Right ventricle myocardium inferior (tissue), 1 donor: ENCODE measurements at regions not wholly inside any gene's neighbourhood (a gene's known extent, or its start where the extent isn't known, plus 50 kb on each side); places are given as distances from the start of the nearest gene placed in this dataset.
A peak's percentile ranks its signal among the peaks of the same experiment; 100 is the strongest.
"Not testable (repeated sequence)": the region's sequence is repeated elsewhere in the genome, so short reads cannot be mapped to it uniquely, and the experiment has no call there.

Source experiments
- ATAC-seq: fragments of 200-7000 bp; cut with Tn5 transposase; one replicate; pipeline ENCODE4 v1.9.1; 2020; ENCODE audit warnings: mild to moderate bottlenecking, moderate library complexity
- DNase-seq: peaks from one replicate; pipeline ENCODE4 v3.0.0; 2021; ENCODE audit errors: missing footprints
- intact Hi-C: fragments of 100-400 bp; cut with DNase I; formaldehyde crosslinking; loops from one replicate; pipeline ENCODE4 v1.11.0; 2022
- donor health status: DM: no; HTN: yes; CAD: no; lungs with severe emphysema.

DNA sequence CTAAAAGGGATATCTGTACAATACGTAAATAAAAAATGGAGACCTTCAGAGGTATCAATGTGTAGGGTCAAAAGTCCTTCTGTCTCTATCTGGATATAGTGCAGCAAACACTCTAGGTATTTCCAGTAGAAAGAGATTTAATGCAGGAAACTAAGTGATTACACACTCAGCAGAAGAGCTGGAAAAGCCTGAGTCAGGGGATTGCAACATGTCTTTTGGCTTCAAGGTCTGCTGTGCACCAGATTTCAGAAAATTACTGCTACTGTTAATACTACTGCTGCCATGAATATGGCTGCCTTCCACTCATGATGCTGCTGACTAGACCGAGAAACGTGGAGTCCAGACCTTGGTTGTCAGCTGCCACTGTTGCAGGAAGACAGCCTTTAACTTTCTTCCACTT is 94.9 kb upstream of the DLX6 start:
- ATAC-seq (no peak), DNase-seq (no peak)
- intact Hi-C loops: no loop called here

DNA sequence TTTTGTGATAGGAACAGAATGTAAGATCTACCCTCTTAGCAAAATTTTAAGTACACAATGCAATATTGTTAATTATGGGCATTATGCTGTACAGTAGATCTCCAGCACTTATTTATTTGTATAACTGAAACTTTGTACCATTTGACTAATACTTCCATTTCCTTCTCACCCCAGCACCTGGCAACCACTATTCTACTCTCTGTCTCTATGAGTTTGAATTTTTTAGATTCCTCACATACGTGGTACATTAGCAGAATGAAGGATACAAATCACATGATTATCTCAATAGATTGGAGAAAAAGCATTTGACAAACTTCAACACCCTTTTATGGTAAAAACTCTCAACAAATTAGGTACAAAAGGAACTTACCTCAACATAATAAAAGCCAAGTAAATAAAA is 90.3 kb upstream of the DLX6 start:
- DNase-seq (no peak), ATAC-seq (no peak)
- intact Hi-C loops: no loop called here

DNA sequence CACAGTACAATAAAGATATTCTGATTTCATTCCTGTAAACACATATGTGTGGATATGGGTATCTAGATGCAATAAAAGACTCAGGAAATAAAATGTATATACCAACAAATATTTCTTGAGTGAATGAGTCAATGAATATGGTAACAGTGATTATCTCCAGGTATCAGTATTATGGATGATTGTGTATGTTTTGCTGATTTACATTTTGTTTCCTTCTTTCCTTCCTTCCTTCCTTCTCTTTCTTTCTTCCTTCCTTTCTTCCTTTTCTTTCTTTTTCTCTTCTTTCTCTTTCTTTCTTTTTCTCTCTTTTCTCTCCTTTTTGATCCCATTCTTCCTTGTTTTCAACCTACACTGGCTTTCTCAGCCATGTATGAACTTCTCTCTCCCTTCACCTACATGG is 85.3 kb upstream of the DLX6 start:
- intact Hi-C loops: no loop called here
- DNase-seq (no peak), ATAC-seq (no peak)

DNA sequence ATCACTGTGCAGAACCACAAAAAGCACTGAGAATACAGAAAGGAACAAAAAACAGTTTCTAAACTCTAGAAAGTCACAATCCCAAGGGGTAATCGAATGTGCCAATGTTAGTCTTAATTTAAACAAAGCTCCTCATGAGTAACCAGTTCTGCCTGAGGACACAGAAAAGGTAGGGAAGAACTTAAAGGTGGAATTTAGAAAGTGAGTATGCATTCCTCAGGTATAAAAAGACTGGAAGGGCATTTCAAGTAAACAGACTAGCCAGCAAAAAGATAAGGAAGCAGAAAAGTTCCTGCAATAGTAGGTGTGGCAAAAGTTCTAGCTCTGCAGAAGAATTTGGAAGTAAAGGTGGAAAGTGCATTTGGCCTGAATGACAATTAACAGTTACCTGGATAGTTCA is 84.6 kb upstream of the DLX6 start:
- ATAC-seq (no peak), DNase-seq (no peak)
- intact Hi-C loops: no loop called here

DNA sequence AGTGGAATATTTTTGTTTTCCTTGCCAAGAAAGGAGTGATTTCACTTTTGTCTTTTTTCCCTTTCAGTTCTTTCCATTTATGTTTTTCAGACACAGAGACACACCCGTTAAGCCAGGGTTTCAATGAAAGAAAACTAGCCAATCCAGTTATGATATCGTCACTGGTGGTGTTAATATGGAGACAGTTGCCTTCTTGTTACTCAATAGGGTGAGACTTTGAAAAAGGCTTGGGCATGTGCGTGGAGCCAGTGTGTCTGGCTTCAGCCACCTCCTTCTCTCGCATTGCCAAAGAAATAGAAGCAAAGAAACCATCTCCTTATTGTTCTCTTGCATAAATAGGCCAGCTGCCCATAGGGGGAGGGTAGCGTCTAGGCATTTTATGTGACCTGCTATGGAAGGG is 84.1 kb upstream of the DLX6 start:
- ATAC-seq (no peak), DNase-seq (no peak)
- intact Hi-C loops: no loop called here

DNA sequence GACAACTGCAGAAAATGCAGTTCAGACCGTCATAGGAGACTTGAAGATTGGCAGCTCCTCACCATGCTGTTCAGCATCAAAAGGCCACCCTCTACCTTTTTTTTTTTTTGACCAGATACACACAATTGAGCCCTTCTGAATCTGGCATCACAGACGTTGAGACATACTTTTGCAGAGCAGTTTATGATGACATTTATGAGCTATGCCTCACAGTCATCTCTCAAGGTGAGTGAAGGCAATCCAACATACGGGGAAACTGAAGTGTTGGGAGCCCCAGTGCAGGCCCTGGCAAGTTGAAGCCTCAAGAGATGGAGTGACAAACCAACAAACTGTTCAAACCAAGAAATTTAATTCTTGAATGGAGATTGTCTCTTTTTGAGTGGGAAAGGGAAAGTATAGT is 83.6 kb upstream of the DLX6 start:
- intact Hi-C loops: no loop called here

DNA sequence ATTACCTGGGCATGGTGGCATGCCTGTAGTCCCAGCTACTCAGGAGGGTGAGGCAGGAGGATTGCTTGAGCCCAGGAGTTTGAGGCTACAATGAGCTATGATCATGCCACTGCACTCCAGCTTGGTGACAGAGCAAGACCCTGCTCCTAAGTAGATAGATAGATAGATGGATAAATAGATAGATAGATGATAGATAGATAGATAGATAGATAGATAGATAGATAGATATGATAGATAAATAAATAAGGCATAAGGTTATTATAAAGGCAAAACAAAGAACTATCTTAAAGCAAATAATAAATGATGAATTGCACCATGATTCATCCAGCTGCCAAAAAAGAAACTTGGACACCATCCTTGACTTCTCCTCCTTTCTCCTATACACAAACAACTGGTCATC is 82.0 kb upstream of the DLX6 start:
- DNase-seq, ATAC-seq, intact Hi-C loops: not testable (repeated sequence)

More for the DNA sequence above, 83.6 kb upstream of the DLX6 start:
- ATAC-seq (no peak), DNase-seq (no peak)

DNA sequence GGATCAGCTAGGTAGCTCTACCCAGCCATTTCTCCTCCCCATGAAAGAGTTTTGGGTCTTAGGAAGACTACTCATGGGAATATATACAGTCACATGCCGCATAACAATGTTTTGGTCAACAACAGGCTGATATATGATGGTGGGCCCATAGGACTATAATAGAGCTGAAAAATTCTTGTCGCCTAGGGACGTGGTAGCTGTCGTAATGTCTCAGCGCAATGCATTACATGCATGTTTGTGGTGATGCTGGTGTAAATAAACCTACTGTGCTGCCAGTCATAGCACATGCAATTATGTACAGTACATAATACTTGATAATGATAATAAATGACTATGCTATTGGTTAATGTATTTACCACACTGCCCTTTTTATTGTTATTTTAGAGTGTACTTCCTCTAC is 78.2 kb upstream of the DLX6 start:
- DNase-seq (no peak), ATAC-seq (no peak)
- intact Hi-C loops: no loop called here

DNA sequence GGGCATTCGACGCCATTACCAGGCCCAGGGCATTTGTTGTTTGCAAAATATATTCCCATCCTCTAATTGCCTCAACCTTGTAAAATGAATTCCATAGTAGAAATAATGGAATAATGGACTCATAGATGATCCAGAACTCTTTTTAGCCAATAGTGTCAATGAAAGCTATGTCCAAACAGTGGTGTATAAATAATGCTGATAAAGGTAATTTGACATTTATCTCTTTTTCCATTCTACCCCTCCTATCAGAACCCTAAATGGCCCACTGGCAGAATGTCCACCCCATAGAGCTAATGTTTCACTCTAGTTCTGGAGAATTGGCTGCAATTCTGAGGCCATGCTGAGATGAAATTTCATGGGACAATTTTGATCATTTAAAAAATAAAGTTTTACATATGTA is 76.4 kb upstream of the DLX6 start:
- intact Hi-C loops: no loop called here
- ATAC-seq (no peak), DNase-seq (no peak)

DNA sequence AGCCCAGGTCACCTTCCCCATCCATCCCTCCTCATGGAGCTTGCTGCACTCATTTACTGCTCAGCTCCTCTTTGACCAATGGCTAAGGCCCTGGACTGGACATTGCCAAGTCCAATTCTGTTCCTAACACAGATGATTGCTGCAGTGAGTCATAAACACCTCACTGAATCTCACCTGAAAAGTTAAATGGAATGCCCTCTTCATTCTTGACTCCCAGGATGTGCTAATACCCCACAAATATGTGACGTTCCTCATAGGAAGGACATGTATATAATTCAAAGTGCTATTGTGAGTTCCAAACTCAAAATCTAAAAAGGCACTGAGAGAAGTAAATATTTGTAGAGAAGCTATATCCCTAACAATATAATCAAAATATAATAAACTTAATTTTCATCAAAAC is 73.5 kb upstream of the DLX6 start:
- ATAC-seq: no peak
- intact Hi-C loops: loop anchor here (1.0 kb wide), 1 partner anchor 8 kb away; no protein-coding TSS in a partner anchor
- no peak for DNase-seq

DNA sequence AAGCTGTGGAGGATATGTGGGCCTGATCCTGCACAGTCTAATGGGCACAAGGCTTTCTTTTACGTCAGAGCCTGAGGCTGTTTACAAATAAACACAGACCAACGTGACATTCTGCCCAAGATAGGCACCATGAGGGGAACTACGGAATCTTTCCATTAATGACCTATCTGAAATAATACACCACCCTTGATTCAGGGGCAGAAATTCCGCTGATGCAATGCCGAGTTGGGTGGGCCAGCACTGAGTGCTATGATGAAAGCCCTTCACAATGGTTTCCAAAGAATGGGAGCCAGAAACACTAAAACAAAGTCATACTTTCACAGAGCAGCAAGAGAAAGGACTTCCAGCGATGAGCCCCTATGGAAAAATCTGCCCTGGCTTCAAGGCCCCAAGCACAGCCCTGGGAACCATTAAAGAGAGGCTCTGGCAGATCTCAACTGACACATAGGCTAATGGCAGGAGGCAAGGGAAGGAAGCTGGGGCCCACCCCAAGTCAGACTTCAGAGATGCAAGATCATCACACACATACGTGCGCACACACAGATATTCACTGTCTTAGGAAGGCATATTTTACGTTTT is 72.2 kb upstream of the DLX6 start:
- intact Hi-C loops: no loop called here
- DNase-seq: no peak
- no peak for ATAC-seq

DNA sequence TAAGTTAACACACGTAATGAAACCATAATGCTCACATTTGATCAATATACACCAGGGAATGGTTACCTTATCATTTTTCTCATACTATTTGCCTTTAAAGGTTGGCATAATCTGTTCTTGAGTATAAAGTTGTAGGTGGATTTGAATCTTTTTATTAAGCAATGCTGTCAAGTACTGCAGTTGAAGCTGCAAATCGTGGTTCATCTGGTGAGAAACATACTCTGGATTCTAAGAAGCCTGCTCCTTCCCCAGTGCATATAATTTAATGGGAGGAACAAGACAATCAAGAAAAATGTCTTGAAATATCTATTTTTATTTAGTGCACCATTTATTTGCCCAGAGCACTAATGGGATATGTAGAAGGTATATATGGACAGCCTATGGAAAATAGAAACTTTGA is 68.7 kb upstream of the DLX6 start:
- ATAC-seq (no peak), DNase-seq (no peak)
- intact Hi-C loops: no loop called here

DNA sequence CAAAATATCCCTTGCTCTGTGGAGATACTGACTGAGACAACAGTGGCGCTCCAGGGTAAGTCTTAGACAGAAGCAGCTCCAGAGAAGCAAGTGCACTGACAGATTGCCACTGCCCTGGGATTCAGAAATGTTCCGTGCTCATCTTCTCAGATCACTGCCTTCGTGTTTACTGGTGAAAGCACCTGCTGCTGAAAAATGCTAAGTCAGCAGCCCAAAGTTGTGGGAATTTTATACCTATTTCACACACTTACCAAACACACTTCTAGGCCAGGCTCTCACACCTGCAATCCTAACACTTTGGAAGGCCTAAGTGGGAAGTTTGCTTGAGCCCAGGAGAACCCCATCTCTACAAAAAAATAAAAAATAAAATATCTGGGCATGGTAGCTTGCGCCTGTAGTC is 63.2 kb upstream of the DLX6 start:
- intact Hi-C loops: no loop called here
- ATAC-seq (no peak), DNase-seq (no peak)

DNA sequence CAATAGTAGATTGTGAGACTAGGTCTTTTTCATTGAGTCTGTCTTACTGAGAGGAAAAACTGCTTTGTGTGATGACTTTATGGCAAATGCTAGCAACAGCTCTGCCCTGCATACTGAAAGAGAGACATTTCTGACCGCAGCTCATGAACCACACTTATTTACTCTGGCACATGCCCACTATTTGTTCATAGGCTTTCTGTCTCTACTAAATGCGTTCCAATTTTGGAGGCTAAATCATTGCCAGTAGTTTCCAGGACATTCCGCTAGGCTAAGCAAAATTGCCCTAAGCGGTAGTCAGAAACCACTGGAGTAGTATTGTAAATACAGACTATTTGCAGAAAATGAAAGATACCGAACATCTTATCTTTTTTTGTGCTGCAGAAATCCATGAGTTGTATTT is 55.6 kb upstream of the DLX6 start:
- no peak for DNase-seq
- ATAC-seq: no peak
- intact Hi-C loops: no loop called here

DNA sequence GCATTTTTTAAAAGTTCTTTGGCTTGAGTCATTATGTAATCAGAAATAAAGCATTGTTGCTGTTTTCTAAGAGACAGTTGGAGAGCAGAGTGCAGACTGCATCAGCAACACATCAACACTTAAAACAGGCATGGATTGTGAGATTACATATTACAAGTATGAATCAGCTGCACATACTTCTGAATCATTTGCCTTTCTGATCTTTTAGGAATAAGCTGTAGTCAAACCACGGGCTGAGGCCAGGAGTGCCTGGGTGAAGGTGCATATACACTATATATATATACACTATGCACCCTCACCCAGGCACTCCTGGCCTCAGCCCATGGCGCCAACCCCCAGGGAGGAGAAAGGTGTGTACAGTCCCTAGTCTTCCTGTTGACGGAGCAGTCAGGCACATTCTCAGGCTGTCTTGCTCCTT is 52.4 kb upstream of the DLX6 start:
- intact Hi-C loops: no loop called here
- peak; percentile 46 for DNase-seq
- no peak for ATAC-seq

DNA sequence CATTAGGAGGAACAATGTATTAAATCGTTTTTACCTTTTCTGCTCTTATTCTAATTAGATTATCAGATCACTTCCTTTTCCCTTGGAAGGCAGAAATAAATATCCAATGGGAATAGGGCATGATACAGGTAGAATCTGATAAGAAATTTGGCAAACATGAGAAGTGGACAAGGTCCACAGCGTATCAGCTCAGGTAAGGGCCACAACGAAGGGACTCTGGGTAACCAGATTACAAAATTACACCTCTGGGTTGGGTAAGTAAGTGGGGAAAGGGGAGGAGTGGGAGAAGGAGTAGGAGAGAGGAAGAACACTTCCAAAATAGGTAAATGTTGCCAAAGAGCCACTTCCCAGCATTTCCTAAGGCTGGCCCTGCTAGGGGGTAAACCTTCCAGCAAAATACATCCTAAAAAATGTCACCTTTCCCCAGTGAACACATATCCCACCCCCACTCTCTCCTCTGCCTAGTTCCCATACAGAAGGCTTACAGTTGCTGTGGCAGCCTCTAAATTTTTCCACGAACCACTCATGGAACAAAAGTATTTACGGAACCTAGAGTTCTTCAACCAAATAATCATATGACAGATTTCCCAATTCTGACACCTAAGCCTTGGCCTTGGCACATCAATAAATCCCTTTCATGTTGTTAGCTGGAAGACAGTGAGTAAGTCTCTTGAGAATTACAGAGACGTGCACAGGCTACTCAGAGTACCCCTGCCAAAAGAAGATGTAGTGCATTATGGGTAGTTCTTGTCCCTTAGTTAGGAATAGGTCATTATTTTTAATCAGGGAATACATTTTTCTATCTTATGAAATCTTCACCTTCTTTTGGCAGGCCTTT is 51.5 kb upstream of the DLX6 start:
- ATAC-seq (no peak), DNase-seq (no peak)
- intact Hi-C loops: no loop called here
